ENCODE measurements at regions not wholly inside any gene's neighbourhood (a gene's known extent, or its start where the extent isn't known, plus 50 kb on each side); places are given as distances from the start of the nearest gene placed in this dataset.

- in situ Hi-C loops (cut with HindIII; ENCODE audit: low sequenced_read_pairs), result no loop called here
These were observed 331.3 kb downstream of the SEC14L1 start for GRCh38 chr17:77471984-77472461.

DNA sequence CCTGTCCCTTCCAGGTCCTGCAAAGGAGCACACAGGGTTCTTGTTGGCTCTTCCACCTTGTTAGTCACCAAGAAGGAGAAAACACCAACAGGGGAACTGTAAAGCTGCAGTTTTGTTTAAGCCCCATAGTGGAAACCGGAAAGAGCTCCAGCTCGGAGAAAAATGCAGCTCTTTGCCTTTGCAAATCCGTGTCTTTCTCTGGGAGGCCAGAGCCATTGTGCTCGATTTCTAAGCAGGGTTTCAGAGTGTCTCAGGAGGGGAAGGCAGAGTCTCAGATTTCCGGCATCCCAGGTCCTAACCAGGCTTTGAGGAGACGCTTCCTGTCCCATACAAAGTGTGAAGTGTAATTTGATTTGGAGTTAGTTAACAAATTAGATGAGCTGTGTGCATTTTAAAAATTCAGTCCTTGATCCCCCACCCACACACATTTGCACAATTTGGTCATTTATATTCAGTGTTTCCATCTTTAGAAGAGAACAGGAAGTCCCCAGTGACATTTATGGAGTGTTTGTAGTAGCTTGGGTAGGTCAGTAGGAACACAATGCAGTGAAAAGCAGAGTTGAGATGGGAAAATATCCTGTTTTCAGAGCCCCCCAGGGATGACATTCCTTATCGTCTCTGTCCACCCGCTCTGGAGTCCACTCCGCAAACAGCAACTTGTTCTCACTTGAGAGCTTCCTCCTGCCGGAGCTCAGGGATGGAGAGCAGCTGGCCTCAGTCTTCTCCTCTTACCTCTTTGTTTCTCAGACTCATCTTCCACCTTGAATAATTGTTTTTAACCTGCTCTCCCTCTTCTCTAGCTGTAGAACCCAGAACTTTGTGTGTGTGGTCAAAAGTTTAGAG, 331.9 kb downstream of the SEC14L1 start:
- peak; percentile 65 for DNase-seq (ENCODE audit: low spot score)
- in situ Hi-C loops (cut with HindIII; ENCODE audit: low sequenced_read_pairs), result no loop called here

More at GRCh38 chr17:77471984-77472461, 331.3 kb downstream of the SEC14L1 start:
- DNase-seq (ENCODE audit: low spot score), result peak; percentile 79

GRCh38 chr17:77473615-77474226, 333.0 kb downstream of the SEC14L1 start:
- no peak for DNase-seq (ENCODE audit: low spot score)
- in situ Hi-C loops (cut with HindIII; ENCODE audit: low sequenced_read_pairs), result no loop called here

- peak; percentile 68 for DNase-seq (ENCODE audit: low spot score)
- in situ Hi-C loops (cut with HindIII; ENCODE audit: low sequenced_read_pairs), result no loop called here
These were observed 333.7 kb downstream of the SEC14L1 start for GRCh38 chr17:77474292-77474988.

DNA sequence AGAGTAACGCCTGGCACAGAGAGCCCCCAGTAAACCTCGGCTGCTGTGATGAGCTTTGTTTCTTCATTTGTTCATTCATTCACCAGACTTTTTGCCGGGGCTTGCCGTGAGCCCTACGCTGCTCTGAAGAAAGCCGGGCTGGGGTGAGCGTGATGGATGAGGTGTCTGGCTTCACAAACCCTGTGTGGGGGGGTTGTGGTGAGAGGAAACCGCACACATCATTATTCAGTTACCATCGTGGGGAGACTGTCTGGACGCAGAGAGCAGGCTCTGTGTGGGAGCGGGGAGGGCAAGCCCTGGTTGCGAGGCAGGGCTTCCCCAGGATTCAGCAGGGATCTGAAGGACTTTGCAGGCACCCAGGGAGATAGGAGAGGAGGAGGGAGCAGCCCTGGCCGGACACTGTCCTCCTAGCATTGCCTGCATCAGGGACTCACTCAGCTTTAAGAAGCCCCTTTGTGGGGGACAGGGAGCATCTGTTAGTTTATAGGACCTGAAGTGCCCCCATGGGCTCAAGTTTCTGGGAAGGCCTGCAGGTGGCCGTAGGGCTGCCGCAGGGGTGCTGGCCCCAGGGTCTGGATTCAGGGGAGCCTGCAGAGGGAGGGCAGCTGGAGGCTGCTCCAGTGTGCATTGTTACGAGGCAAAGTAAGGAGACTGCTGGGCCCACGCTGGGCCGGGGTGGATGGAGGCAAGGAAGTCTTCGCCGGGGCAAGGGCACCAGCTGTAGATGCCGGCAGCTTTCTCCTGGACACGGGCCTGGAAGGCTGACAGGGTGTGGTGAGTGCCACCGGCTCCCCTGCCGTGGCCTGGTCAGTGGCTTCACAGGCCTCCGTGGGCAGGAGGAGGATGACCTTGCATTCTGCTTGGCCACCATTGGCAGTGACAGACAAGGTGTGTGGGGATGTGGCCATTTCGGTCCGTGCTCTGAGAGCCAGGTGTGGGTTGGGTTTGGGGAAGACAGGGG, 334.5 kb downstream of the SEC14L1 start:
- DNase-seq (ENCODE audit: low spot score), result no peak
- in situ Hi-C loops (cut with HindIII; ENCODE audit: low sequenced_read_pairs), result no loop called here

DNA sequence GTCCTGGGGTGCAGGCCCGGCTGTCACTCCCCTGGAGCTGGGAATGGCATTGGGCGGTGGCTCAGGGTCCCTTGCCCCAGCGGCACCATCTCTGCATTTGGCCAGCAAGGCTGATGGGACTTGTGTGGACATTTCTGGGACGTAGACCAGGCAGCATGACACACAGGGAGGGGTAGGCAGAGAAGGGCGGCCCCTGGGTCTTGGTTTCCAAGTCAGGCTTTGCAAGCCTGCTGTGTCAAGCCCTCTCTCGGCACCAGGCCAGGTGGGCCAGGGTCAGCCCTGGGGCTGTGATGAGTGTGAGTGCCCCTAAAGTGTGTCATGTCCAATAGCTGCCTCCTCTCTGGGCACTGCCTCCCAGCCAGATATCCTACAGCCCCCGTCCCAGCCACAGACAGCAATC, 335.2 kb downstream of the SEC14L1 start:
- in situ Hi-C loops (cut with HindIII; ENCODE audit: low sequenced_read_pairs), result no loop called here
- no peak for DNase-seq (ENCODE audit: low spot score)

DNA sequence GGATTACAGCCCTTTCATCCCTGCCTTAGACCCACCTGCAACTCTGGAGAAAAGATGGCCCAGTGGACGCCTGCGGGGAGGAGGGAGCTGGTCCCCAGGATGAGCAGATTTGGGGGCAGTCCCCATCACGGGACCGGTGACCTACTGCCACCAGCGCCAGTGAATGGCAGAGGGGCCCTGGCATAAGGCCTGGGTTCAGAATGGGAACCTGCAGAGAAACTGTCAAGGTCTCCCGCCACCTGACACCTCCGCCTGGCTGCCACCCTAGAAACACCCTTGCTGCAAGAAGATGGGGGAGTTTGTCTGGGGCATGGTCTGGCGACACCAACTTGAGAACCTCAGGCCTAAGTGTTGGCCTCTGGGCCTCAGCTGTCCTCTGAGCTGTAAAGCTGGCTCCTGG, 335.7 kb downstream of the SEC14L1 start:
- in situ Hi-C loops (cut with HindIII; ENCODE audit: low sequenced_read_pairs), result no loop called here
- DNase-seq (ENCODE audit: low spot score), result no peak

- in situ Hi-C loops (cut with HindIII; ENCODE audit: low sequenced_read_pairs), result no loop called here
- DNase-seq (ENCODE audit: low spot score), result no peak
These were observed 336.4 kb downstream of the SEC14L1 start for GRCh38 chr17:77476931-77477805.

DNA sequence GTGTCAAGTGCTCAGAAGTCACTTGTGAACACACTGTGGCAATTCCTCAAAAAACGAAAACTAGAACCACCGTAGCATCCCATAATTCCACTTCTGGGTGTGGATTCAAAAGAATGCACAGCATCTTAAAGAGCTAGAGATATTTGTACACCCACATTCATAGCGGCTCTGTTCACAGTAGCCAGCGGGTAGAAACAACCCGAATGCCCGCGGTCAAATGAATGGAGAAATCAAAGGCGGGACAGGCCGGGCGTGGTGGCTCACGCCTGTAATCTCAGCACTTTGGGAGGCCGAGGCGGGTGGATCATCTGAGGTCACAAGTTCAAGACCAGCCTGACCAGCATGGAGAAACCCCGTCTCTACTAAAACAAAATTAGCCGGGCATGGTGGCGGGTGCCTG, 337.5 kb downstream of the SEC14L1 start:
- DNase-seq (ENCODE audit: low spot score), result no peak
- in situ Hi-C loops (cut with HindIII; ENCODE audit: low sequenced_read_pairs), result no loop called here

DNA sequence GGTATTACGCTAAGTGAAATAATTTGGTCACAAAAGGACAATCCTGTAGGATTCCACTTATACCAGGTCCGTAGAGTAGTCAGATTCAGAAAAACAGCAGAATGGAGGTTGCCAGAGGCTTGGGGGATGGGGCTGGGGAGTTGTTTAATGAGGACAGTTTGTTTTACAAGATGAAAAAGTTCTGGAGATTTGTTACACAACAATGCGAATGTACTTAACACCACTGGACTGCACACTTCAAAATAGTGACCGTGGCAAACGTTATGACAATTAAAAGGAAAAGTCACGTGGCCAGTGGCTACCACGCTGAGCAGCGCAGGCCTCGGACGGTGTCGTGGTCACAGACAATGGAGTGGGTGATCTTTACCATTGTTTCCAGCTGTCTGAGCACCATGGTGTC, 338.1 kb downstream of the SEC14L1 start:
- no peak for DNase-seq (ENCODE audit: low spot score)
- in situ Hi-C loops (cut with HindIII; ENCODE audit: low sequenced_read_pairs), result no loop called here

DNA sequence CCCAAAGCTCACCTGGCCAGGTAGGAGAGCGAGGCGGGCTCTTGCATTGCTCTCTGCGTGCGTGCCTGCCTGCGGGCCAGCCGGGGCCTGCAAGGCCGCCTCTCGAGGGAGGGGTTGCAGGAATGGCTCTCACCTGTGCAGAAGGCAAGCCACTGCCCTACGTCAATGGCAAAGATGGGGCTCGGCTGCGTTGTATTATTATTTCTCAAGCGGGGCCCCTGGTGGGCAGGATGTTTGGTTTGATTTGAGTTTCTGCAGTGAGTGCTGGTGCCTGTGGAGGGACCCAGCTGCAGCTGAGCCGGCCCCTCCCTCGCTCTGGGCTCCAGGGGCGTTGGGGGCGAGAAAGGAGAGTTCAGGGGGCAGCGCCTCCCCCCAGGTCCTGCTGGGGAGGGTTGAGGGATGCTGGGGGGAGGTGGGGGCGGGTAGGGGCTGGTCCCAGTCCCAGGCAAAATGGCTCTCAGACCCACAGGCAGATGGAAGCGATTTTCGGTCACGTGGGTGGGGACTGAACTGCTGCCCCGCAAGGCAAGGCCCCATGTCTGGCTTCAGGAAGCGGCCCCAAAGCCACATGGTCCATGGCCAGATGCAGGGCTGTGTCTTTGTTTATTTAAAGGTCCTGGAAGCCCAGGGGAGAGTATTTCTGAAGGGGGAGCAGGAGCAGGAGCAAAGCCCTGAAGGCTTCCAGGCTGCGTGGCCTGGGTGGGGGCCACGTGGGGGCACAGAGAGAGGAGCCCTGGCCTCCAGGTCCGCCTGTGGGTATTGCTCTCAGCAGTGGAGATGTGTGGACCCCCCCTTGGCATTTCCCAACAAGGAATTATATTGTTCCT, 338.8 kb downstream of the SEC14L1 start:
- in situ Hi-C loops (cut with HindIII; ENCODE audit: low sequenced_read_pairs), result no loop called here
- DNase-seq (ENCODE audit: low spot score), result no peak

GRCh38 chr17:77480199-77480508, 339.4 kb downstream of the SEC14L1 start:
- in situ Hi-C loops (cut with HindIII; ENCODE audit: low sequenced_read_pairs), result no loop called here
- no peak for DNase-seq (ENCODE audit: low spot score)

- no peak for DNase-seq (ENCODE audit: low spot score)
- in situ Hi-C loops (cut with HindIII; ENCODE audit: low sequenced_read_pairs), result no loop called here
These were observed 339.9 kb downstream of the SEC14L1 start for GRCh38 chr17:77480509-77481215.

DNA sequence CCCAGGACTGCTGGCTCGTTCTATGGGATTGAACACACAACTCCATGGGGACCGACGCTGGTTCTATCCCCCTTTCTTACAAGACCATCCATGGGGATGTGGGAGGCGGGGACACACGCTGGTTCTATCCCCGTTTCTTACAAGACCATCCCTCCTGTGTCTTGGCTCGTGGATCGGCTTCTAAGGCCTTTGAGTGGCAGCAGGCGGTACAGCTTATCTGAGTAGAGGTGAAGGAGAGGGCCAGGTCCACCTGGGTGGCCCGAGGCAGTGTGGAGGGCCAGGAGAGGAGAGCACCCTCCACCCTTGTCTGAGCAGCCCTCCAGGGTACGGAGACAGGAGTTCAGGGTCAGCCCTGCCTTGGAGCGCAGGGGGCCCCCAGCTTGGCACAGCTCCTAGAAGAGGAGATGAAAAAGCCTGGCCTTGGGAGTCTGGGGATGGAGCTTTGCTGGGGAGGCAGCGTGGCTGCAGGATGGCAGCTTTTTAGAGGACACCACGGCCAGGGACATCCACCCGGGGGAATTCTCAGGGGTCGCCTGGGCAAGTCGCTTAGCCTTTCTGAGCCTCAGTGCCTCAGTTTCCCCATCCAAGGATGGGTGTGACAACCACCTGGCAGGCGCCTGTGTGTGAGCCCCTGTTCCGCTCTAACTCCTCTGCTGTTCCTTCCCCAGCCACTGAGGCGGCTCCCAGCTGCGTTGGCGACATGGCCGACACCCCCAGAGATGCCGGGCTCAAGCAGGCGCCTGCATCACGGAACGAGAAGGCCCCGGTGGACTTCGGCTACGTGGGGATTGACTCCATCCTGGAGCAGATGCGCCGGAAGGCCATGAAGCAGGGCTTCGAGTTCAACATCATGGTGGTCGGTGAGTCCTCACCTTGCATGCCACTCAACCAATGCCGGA, 341.0 kb downstream of the SEC14L1 start:
- no peak for DNase-seq (ENCODE audit: low spot score)
- in situ Hi-C loops (cut with HindIII; ENCODE audit: low sequenced_read_pairs), result no loop called here

DNA sequence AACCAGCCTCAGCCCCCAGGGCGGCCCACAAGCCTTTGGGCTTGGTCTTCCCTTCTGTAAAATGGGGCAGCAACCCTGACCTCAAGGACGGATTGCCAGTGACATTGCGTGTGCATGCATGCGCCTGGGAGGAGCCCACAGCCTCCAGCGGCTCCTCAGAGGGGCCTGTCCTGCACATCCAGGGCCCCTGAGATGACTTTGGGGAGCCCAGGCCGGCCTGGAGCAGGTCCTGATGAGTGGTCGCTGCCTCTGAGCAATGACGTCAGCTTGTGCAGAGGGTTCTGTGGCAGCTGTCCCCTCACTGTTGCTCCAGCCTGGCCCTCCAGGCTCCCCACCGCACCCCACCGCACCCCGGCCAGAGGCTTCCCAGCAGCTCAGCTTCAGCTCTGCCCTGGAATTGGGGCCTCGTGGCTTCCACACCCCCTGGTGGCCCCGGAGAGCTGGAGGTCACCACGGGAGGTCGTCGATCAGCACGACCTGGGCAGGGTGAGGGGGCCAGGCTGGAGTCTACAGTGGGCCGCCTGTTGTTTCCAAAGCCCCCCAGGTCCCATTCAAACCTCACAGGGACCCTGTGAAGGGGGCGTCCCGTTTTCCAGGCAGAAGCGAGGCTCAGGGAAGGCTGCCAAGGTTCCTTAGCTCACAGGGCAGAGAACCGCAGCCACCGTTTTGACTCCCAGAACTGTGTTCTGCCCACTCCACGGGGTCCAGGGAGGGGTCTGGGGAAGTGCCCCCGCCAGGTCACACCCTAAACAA, 341.8 kb downstream of the SEC14L1 start:
- in situ Hi-C loops (cut with HindIII; ENCODE audit: low sequenced_read_pairs), result no loop called here
- no peak for DNase-seq (ENCODE audit: low spot score)

Data from G401 (cell line).